ENCODE measurements at regions not wholly inside any gene's neighbourhood (a gene's known extent, or its start where the extent isn't known, plus 50 kb on each side); places are given as distances from the start of the nearest gene placed in this dataset.

- no peak overlapping the region for H3K4me3 ChIP-seq (ENCODE audit: low read depth, low read length)
- TF ChIP-seq CTCF (IDR thresholded peaks at IDR 0.05; ENCODE audit: control insufficient read depth, extremely low read depth, insufficient read depth), result no peak
- DNase-seq (ENCODE audit: low read depth), result no peak
These were observed 488.7 kb upstream of the SPRED2 start for GRCh38 chr2:65921116-65921515.

DNA sequence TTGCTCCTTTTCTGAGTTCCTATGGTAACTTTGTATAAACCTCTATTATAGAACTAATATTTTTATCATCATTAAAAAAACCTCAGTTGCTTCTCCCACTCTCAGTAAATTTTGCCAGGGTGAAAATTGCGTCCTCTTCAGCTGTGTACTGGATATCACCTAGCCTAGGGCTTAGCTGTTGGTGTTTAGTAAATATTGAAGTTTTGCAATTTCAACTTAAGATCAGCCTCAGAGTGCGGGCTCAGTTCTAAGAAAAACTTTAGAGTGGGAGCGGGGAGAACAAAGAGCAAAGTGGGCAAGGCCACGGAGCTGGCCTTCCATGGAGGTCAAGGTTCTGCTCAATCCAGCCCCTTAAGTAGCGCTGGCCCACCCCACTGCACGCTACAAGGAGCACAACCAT lies 488.3 kb upstream of the SPRED2 start:
- no peak for TF ChIP-seq CTCF (IDR thresholded peaks at IDR 0.05; ENCODE audit: control insufficient read depth, extremely low read depth, insufficient read depth)

GRCh38 chr2:65919550-65920188 lies 487.3 kb upstream of the SPRED2 start:
- DNase-seq (ENCODE audit: low read depth), result no peak
- no peak overlapping the region for H3K4me3 ChIP-seq (ENCODE audit: low read depth, low read length)
- TF ChIP-seq CTCF (IDR thresholded peaks at IDR 0.05; ENCODE audit: control insufficient read depth, extremely low read depth, insufficient read depth), result no peak

More for the DNA sequence above, 488.3 kb upstream of the SPRED2 start:
- DNase-seq (ENCODE audit: low read depth), result no peak
- H3K4me3 ChIP-seq (ENCODE audit: low read depth, low read length), result no peak overlapping the region

GRCh38 chr2:65918760-65919187 lies 486.4 kb upstream of the SPRED2 start:
- no peak overlapping the region for H3K4me3 ChIP-seq (ENCODE audit: low read depth, low read length)
- peak; percentile 14 for DNase-seq (ENCODE audit: low read depth)
- TF ChIP-seq CTCF (IDR thresholded peaks at IDR 0.05; ENCODE audit: control insufficient read depth, extremely low read depth, insufficient read depth), result peak; percentile 39

DNA sequence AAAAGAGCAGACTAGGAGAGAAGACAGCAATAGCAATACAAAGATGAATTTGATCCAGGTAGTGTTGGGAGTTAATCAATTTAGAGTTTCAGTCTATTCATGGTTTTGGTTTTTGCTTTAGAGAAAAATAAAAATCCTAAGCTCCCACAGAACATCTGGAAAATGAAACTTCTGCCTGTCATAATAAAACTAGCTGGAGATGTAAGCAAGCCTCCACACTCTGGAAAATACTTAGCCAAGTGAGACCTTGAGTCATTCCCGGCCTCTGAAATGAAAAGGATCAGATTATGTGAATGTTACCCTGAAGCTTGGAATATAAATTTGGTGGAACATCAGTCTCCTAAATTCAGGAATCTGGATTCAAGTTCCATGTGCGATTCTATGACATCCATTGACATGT lies 485.6 kb upstream of the SPRED2 start:
- no peak overlapping the region for H3K4me3 ChIP-seq (ENCODE audit: low read depth, low read length)
- DNase-seq (ENCODE audit: low read depth), result no peak
- TF ChIP-seq CTCF (IDR thresholded peaks at IDR 0.05; ENCODE audit: control insufficient read depth, extremely low read depth, insufficient read depth), result no peak

DNA sequence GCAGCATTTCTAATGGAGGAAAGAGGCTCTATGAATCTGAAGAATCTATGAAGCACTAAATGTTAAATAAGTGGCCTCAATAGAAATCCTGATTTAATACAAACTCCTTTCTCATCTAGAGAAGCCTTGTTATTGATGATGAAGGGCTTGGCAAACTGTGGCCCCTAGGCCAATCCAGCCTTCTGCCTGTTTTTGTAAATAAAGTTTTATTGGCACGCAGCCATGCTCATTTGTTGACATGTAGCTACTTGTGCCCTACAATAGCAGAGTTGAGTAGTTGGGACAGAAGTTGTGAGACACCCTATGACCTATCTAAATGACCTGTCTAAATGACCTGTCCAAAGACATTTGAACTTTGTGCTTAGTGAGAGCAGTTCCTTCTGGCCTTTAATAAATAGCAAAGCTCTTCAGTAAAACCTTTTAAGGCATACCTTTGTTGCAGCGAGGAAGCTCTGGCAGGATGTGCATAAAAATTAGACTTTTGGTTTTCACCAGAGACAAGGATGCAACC lies 484.4 kb upstream of the SPRED2 start:
- no peak for DNase-seq (ENCODE audit: low read depth)
- H3K4me3 ChIP-seq (ENCODE audit: low read depth, low read length), result no peak overlapping the region
- TF ChIP-seq CTCF (IDR thresholded peaks at IDR 0.05; ENCODE audit: control insufficient read depth, extremely low read depth, insufficient read depth), result no peak

DNA sequence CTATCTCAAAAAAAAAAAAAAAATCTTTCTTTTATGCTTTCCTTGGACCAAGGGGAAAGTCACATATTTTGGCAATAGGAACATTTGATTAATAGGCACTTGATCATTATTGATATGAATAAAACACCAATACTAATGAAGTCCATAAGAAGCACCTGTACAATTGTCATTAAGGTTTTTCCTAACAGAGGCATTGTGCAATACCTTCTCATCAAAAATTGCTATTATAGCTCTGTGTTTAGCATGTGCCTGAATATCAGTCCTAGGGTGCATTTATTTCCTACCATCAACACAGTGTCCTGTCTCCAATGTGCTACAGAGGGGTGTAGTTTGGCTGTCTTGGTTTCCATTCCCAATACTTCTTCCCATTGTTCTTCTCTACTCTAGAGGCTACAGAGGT lies 483.8 kb upstream of the SPRED2 start:
- no peak overlapping the region for H3K4me3 ChIP-seq (ENCODE audit: low read depth, low read length)
- TF ChIP-seq CTCF (IDR thresholded peaks at IDR 0.05; ENCODE audit: control insufficient read depth, extremely low read depth, insufficient read depth), result no peak
- no peak for DNase-seq (ENCODE audit: low read depth)

All from LNCaP clone FGC (cell line).